GM12892 (cell line): ENCODE measurements at regions not wholly inside any gene's neighbourhood (a gene's known extent, or its start where the extent isn't known, plus 50 kb on each side); places are given as distances from the start of the nearest gene placed in this dataset.

ENCODE experiments used
- POLR2A ChIP-seq: IDR thresholded peaks from 2 replicates; pipeline ENCODE4 v1.6.1; 2011; ENCODE audit warnings: low read depth, low read length, control low read depth
- POLR2AphosphoS5 ChIP-seq: IDR thresholded peaks from 2 replicates; pipeline ENCODE4 v1.6.1; 2011; ENCODE audit warnings: low read depth, low read length, control low read depth
- TAF1 ChIP-seq: IDR thresholded peaks from 2 replicates; pipeline ENCODE4 v1.6.1; 2011; ENCODE audit warnings: low read depth, mild to moderate bottlenecking, control low read depth, low read length, borderline replicate concordance

- TF ChIP-seq POLR2A (no peak), TAF1 (no peak), POLR2AphosphoS5 (no peak)
These were observed 344.2 kb upstream of the NCAM1 start for GRCh38 chr11:112617098-112617425.
